NCI-H187 (cell line): ENCODE measurements at regions not wholly inside any gene's neighbourhood (a gene's known extent, or its start where the extent isn't known, plus 50 kb on each side); places are given as distances from the start of the nearest gene placed in this dataset.

Experiments used
- DNase-seq, 2 experiments: peaks; one replicate each; lab custom pipeline; 2025; lab: John Stamatoyannopoulos, UW

DNA sequence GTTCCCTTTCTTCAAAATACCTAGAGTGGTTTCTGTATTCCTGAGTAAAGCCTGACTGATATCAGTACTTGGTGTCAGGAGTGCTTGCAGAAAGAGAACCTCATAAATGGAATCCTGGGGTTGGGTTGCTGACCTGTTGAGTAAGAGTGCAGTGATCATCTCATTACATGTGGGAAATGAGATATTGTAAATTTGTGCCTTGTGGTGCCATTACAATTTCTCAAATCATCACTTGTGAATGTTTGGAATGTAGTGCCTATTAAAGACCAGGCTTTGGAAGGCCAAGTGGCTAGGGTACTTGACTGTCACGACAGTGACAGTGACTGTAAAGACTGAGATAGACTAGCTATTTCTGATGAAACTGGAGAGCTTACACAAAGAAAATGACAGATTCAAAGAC is 176.7 kb upstream of the CTTNBP2NL start:
- DNase-seq: no peak

DNA sequence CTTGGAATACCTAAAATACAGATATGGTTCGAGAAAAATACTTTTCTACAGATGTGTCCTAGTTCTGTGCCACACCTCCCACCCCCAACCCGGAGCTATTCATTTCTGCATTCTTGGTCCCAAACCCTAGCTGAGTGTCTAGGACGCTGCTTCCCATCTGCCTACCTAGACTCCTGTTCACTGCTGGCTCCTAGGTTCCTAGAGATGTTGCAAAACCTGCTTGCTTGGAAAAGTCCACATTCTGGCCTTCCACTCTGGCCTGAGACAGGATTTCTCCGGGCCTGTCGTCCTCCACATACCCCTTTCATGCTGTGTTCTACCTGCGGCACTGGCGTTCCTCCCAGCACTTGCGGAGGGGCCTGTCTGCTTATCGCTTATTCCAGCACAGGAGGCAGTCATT is 165.8 kb upstream of the CTTNBP2NL start:
- DNase-seq: no peak

DNA sequence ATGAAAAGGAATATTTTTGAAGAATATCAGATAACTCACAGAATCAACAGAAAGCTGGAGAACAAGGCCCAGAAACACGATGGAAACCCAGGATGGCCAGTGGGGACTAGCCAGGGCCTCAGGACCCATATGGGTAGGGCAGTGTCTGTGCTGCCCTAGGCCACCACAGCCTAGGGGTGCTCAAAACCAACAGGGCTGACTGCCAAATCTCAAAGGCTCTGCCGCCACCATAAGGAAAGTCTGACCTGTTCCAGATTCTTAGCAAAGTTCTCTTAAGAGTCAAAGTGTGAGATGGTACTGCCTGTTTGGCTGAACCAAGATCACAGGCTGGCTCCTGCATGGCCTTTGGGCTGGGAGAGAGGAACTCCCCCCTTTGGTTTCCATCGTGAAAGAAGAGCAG is 164.7 kb upstream of the CTTNBP2NL start:
- no peak for DNase-seq

DNA sequence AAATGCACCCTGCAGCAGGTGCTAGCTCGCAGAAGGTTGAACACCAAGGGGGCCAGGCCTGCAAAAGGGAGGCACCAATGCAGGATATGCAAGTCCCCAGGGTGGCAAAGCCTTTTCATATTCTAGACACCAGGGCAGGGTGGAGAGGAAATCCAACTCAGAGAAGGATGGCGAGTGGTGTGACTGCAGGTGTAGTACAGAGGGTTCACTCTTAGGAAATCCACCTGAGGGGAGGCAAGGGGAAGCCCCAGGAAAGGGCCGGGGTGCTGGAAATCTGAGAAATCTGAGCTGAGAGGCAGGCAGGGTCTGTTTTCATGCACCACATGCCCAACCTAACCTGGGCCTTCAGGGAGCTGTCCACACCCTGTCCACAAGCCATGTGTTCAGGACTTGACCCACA is 163.2 kb upstream of the CTTNBP2NL start:
- DNase-seq: no peak

DNA sequence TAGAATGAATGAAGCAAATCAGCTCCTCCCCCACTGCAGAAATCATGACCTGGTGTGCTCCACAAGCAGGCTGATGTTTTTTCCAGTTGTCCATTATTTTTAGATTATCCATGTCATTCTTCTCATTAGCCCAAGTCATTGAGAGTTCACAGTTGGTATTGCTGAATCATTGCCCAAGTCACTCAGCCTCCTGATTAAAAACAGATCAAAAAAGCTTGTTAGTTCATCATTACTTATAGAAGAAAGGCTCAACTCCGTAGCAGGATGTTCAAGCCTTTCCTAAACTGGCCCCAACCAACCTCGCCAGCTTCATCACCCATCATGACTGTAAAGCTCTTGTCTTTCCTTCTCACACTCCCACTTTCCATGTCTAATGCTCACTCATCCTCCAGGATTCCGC is 161.3 kb upstream of the CTTNBP2NL start:
- DNase-seq: no peak

DNA sequence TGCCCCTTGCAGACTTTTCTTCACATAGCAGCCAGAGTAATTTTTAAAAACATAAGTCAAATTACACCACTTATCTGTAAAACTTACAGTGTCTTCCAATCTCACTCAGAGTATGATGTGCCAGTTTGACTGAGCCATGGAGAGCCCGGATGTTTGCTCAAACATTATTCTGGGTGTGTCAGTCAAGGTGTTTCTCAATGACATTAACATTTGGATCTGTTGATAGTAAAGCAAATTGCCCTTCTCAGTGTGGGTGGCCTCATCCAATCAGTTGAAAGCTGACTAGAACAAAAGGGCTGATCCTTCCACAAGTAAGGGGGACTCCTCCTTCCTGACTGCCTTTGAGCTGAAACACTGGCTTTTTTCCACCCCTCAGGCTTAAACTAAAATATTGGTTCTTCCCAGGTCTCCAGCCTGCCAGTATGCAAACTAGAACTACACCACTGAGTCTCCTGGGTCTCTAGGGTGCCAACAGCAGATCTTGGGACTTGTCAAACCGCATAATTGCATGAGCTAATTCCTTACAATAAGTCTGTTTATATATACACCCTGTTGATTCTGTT is 157.9 kb upstream of the CTTNBP2NL start:
- DNase-seq: no peak

DNA sequence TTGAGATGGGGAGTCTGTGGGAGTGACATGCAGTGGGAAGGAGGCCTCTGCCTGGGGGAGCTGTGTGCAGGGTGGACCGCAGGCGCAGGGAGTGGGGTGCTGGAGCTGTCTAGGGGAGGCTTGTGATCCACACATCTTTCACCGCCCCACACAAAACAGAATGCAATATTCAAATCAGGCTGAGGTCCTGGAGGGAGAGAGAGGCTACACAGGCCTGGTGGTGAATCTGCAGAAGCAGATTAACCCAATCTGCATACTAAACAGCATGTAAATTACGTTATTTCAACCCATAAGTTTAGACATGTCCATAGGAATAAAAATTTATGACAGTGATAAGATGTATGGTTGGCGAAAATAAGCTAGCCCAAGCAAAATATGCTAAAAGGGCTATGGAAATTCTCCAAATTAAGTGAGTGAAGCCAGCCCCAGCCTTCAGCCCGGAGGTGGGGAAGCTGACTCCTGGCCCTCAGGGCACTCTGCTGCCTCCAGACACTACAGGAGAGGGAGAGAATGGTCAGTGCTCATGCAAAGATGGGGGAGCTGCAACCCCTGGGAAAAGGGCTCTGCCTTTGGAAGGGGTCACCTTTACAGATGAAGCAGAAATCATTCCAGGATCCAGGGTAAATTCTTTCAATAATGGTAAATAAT is 156.2 kb upstream of the CTTNBP2NL start:
- DNase-seq: no peak

DNA sequence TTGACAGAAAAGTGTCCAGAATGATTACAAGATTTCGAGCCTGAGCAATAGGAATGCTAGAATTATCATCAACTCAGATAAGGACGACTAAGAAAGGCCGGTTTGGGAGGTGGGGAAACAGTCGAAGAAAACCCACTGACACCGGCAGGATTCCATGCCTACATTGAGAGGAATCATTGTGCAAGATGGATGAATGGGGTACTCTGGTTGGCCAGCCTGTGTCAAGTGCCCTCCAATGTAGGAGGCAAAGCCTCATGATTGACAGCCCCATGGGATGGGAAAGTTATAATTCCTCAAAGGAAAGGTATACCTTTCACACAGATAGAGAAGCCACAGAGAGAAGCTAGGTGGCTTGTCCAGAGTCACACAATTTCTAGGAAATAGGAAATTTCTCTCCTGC is 153.5 kb upstream of the CTTNBP2NL start:
- DNase-seq: no peak

DNA sequence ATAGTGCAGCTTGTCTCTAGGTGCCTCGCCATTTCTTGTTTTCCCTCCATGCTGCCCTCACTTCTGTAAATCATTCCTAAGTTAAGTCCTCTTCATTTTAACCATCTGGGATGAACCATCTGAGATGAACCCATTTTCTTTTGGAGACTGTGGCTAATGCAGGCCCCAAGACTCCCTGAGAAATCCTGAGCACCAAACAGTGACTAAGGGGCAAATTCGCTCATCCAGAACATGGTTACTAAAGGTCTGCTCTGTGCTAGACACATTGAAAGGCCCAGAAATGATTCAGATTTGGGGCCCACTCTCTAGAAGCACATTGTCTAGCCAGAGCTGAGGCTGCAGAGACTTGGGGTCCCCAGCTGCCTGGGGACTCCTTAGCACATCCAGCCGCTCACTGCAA is 151.9 kb upstream of the CTTNBP2NL start:
- no peak for DNase-seq

DNA sequence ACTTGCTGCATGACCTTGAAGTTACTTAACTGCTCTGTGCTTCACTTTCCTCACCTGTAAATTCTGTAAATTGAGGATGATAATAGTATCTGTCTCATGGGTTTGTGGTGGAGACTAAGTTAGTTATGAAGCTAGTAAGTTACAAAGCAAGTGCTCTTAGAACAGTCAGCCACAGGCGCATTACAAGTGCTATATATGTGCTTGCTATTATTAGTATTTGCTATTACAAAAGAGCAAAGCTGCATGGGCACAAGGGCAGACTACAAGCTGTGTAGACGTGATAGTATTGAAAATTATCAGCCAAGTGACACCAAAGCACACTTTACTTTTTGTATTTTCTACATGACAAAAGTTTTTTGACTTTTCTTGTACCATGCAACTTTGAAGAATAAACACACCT is 150.9 kb upstream of the CTTNBP2NL start:
- DNase-seq: no peak

DNA sequence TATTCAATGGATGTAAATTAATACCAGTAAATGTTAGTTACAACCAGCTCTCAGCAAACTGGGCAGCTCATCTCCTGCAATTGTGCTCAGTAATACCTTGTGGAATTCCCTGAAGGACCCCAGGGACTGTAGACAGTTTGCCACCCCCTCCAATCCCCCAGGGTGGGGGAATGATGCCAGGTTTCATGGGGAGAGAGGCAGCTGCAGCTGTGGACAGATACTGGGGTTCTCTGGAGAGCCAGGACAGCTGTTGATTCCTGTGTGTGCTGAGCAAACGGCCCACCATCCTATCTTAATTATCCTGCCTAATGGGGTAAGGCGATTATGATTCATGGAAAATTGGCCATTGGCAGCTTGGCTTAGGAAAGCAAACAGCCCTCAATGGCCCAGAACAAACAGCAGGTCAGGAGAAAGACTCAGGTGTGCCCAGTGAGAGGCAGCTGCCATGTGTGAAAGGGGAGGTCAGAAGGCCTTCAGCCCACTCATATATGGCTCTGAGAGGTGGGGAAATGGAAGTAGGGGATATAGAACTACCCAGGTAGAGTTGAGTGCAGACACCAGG is 148.9 kb upstream of the CTTNBP2NL start:
- no peak for DNase-seq

DNA sequence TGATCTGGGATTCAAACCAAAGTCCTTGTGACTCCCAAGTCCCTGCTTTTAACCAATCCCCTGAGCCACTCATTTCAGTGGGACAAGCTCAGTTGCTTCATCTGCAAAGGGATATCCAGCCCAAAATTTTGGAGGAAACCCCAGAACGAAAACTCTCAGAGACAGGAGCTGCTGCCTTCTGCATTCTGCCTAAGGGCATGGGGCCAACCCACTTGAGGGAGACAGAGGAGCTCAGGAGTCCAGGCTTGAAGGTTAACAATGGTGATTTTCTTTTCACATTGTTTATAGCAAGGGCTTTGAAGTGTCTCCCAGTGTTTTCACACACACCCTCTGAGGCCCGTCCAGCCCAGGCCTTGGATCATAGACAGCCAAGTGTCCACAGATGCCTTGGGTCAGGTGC is 148.1 kb upstream of the CTTNBP2NL start:
- DNase-seq: no peak

DNA sequence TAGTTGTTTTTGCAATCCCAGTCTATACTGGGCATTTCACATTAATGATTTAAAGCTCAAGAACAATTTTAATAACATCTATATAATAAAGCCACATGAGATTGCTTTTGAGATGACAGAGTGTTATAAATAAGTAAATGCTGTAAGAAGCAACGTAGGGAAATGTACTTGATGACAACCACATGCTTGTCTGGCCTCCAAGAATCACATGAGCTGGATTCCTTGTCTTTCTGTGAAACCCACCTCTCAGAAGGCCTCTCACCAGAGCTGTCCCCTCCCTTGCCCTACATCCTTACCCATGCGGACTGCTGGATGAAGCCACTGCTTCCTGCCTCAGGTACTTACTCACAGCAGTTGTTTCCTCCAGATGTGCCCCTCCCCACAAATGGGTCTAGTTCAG is 145.1 kb upstream of the CTTNBP2NL start:
- DNase-seq: no peak

DNA sequence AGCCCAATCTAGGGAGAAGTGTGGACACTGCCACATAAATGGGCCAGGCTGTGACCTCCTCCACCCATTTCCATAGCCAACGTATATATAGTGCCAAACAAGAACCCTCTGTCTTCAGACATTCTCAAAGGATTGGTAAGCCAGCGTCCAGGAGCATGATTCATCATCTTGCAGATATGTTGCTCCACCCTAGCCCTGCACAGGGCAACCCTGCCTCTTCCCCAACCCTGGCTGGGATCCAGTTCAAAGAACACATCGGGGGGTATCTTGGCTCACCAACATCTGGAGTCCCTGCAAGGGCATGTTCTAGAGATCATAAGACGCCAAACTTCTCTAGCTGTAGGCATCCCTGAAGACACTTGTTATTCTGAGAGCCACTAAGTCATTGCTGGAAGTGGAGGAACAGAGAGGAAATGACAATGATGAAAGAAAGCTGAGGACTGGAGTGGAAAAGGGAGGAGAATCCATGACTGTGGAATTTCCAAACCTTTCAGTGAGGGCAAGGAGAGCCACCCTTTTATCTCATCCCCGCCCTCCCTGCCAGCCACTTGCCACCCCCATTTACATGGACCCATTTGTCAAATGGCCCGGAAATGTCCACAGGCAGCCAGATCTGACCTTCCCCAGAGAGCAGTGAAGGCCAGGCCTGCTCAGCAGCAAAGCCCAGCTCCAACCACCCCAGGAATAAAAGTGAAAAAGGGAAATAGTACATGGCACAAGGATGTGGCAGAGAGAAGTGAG is 144.1 kb upstream of the CTTNBP2NL start:
- DNase-seq: no peak

DNA sequence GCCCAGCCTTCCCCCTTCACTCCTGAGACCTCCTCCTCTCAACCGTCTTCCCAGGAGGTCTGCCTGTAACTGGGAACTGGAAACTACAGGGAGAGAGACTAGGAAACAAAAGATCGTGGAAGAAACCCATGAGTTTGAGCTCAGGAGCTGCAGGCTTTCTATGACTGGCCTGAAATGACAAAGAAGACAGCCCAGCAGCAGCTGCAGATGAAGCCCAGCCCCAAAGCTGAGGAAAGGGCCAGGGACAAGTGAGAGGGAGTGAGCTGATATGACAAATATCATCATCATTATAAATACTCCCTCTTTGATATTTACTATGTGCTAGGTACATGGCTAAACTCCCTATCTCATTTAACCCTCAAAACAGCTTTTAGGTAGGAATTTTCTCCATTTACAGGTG is 142.6 kb upstream of the CTTNBP2NL start:
- DNase-seq: no peak

DNA sequence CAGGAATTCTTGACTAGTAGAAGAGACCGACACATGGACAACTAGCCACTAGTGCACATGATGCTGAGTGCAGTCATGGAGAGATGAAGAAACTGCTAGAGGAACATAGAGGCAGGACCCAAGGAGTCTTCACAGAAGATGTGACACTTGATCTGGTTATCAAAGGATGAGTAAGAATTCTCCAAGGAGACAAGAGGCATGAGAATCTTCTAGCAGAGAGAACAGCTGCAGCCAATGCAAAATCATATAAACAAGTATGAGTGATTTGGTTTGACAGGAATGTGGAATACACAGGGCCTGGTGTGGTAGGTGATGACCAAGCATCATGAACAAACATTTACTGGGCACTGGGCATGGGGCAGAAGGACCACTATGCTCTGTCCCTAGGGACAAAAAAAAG is 140.9 kb upstream of the CTTNBP2NL start:
- no peak for DNase-seq

DNA sequence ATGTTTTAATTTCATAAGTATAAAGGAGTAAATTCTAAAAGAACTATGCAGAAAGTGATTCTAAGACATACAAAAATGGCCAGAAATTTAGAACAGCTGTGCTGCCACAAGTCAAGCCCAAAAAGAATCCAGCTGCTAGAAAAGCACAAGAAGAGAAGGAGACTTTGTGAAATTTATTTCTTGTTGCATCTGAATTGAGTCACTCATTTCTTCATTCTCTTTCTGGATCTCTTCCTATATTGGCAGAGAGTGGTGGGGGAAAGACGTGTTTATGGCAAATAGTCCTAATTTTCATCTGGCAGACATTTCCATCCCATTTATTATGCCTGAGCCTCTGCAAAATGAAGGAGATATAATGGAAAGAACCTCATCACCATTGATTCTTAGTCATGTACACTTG is 139.6 kb upstream of the CTTNBP2NL start:
- no peak for DNase-seq

DNA sequence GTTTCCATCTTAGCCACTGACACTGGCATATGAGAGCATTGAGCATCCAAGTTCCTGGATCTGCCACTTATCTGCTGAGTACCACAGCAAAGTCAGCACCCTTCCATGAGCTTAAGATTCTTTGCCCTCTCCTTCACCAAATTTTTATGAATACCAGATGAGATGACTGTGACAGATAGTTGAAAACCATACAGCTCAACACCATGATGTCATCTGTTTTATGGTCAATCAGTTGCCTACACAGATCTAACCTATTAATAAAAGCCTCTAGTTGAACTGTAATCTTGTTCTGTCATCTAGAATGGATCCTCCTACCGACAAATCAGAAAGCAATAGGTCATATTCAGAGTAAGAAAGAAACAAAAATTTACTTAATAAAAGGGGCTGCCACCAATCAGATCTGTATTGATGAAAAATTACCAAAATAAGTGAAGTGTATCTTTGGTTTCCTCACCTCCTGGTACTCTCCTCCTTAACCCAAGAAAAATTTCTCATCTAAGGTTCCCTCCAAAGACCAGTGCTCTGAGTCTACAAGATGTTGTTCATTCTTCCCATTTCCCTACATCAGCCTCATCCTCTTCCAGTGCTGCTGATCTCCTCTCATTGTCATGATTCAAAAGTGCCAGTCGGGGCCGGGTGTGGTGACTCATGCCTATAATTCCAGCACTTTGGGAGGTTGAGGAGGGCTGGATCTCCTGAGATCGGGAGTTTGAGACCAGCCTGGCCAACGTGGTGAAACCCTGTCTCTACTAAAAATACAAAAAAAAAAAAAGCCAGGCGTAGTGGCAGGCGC is 138.8 kb upstream of the CTTNBP2NL start:
- no peak for DNase-seq

DNA sequence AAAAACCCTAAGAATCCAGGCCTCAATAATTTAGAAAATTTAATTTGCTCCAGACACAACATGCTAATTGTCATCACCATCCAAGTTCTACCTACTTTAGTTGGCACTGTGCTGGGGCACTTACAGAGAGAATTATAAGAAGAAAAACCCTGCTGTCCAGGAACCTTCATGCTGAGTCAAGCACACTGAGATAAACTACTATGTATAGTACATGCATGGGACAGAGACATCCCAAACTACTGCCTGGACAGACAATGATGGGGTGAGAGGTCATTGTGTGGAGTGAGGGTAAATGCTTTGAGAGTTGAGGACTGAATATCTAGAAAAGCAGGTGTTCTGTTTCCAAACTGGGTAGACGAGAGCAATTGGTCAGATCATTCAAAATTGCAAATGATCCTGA is 135.3 kb upstream of the CTTNBP2NL start:
- DNase-seq: no peak

DNA sequence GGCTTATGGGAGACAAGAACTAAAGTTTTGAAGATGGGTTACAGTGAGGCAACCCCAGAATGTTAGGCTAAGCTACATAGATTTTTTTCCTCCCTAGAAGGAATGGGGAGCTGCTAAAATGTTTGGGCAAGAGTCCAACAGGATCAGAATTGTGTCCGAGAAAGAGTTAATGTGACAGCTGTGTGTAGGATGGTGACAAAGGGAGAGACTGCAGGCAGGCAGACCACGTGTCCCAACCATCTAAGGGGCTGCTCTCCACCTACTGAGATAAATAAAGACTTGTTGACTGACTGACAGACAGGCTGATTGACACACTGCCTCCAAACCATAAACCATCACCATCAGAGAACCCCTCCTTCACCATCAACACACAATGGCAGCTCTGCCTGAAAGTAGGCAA is 133.7 kb upstream of the CTTNBP2NL start:
- DNase-seq: no peak

DNA sequence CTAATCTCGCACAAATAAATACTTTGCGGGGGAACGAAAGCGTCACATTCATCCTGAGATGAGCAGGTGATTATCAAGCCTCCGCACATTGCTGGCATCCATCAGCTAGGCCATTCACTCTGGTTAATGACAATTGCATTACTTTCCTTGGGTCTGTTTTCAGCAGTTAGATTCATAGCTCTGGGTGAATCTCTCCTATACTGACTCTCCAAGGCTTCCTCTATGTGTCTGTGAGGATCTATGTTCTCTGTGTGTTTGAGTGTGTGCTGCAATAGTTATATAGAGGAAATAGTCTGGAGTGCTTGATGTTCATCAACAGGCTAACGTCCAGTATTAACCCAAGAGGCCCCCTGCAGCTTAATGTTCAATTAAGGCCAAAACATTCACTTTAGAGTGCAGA is 133.0 kb upstream of the CTTNBP2NL start:
- DNase-seq: no peak

DNA sequence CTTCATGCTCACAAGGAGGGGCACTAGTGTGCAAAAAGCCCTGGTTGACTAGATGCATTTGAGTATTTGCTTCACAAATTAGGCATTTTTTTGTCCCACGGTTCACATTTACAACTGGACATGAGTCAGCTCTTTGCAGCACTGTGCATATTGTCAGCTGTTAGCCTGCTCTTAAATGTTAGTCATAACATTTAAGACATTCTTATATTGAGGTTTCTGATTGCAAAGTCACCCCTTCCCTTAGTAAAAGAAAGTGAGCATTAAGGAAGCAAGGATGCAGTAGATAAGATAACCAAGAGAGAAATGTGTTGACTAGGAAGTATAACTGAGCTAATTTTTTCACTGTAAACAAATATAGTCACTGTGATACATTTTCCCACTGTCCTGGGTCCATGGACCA is 132.6 kb upstream of the CTTNBP2NL start:
- DNase-seq: no peak

DNA sequence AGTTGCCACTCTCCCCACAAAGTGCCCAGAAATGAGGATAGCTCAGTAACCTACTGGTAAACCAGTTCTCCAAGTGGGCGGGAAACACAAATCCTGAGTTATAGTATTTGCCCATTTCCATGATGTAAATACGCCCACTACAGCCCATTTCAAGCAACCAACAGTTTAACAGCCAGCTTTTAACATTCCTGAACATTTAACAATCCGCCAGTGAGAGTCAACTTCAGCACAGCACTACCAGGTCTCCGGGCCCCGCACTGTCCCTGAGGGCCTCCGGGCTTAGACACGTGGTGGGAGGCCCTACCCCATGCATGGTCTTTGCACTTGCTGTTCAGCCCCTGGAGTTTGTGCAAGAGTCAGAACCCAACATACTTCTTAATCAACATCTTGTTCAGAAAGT is 132.0 kb upstream of the CTTNBP2NL start:
- no peak for DNase-seq
